Naive thymus-derived CD4-positive, alpha-beta T cell (primary cell): ENCODE measurements at regions not wholly inside any gene's neighbourhood (a gene's known extent, or its start where the extent isn't known, plus 50 kb on each side); places are given as distances from the start of the nearest gene placed in this dataset.
"Not testable (repeated sequence)": the region's sequence is repeated elsewhere in the genome, so short reads cannot be mapped to it uniquely, and the experiment has no call there.

Experiments used
- ATAC-seq: fragments of 150-1000 bp; cut with Tn5 transposase; 2 replicates; pipeline ENCODE4 v1.10.0; 2021; ENCODE audit warnings: mild to moderate bottlenecking, moderate library complexity
- CTCF ChIA-PET: fragments of 350-600 bp; sonication (Branson Sonifier 250); formaldehyde crosslinking; loops from one replicate; lab custom pipeline; 2021; ENCODE audit warnings: antibody characterized with exemption; lab: Charles Lee
- POLR2A ChIA-PET: fragments of 350-600 bp; sonication (Branson Sonifier 250); formaldehyde crosslinking; loops from one replicate; lab custom pipeline; 2021; ENCODE audit warnings: antibody characterized with exemption, inconsistent platforms; lab: Charles Lee
- DNase-seq, 9 donors: peaks; one replicate each; pipeline versions ENCODE4 v3.0.0 to v3.0.0-alpha.2; 2020 to 2022; ENCODE audit warnings: mixed read lengths in 1 of 9
- H3K27ac ChIP-seq: one replicate; pipeline ENCODE4 v1.7.0; 2013; ENCODE audit warnings: mild to moderate bottlenecking, low read depth, low read length, moderate library complexity
- H3K27me3 ChIP-seq, 2 donors: one replicate each; pipeline ENCODE4 v1.7.0; 2013; ENCODE audit warnings: low read length in 2 of 2, mild to moderate bottlenecking in 2 of 2, moderate library complexity in 2 of 2; ENCODE audit not compliant: control insufficient read depth in 2 of 2, insufficient read depth in 2 of 2
- H3K36me3 ChIP-seq, 3 experiments: 1 replicate in 2 of 3; 2 replicates in 1 of 3; pipeline ENCODE4 v1.7.0; 2013; ENCODE audit warnings: low read length in 3 of 3, mild to moderate bottlenecking in 3 of 3, moderate library complexity in 1 of 3; ENCODE audit not compliant: insufficient read depth in 3 of 3, control insufficient read depth in 2 of 3
- H3K4me1 ChIP-seq, 2 donors: one replicate each; pipeline ENCODE4 v1.7.0; 2013; ENCODE audit warnings: low read length in 2 of 2, mild to moderate bottlenecking in 2 of 2, moderate library complexity in 1 of 2; ENCODE audit not compliant: control insufficient read depth in 2 of 2, insufficient read depth in 2 of 2
- H3K4me3 ChIP-seq: 2 replicates; pipeline ENCODE4 v1.7.0; 2013; ENCODE audit warnings: mild to moderate bottlenecking, low read length
- H3K9me3 ChIP-seq, 3 experiments: 1 replicate in 2 of 3; 2 replicates in 1 of 3; pipeline ENCODE4 v1.7.0; 2013; ENCODE audit warnings: low read length in 3 of 3; ENCODE audit not compliant: control insufficient read depth in 2 of 3
- H3K27ac Mint-ChIP-seq, 9 donors: one replicate each; pipeline ENCODE4 v1.8.0; 2020 to 2022; ENCODE audit warnings: mixed read lengths in 9 of 9, mild to moderate bottlenecking in 8 of 9, moderate library complexity in 5 of 9, inconsistent platforms in 2 of 9
- H3K27me3 Mint-ChIP-seq, 5 donors: one replicate each; pipeline ENCODE4 v1.8.0; 2021 to 2022; ENCODE audit warnings: mixed read lengths in 5 of 5, mild to moderate bottlenecking in 1 of 5
- H3K36me3 Mint-ChIP-seq, 5 donors: one replicate each; pipeline ENCODE4 v1.8.0; 2020 to 2022; ENCODE audit warnings: mixed read lengths in 5 of 5, mild to moderate bottlenecking in 3 of 5, inconsistent platforms in 1 of 5
- H3K4me1 Mint-ChIP-seq, 7 donors: one replicate each; pipeline ENCODE4 v1.8.0; 2020 to 2022; ENCODE audit warnings: mixed read lengths in 7 of 7, mild to moderate bottlenecking in 3 of 7, inconsistent platforms in 1 of 7
- H3K4me3 Mint-ChIP-seq, 10 donors: one replicate each; pipeline ENCODE4 v1.8.0; 2020 to 2022; ENCODE audit warnings: mild to moderate bottlenecking in 10 of 10, mixed read lengths in 10 of 10, moderate library complexity in 6 of 10, inconsistent platforms in 2 of 10
- H3K9me3 Mint-ChIP-seq, 11 donors: one replicate each; pipeline ENCODE4 v1.8.0; 2020 to 2022; ENCODE audit warnings: mixed read lengths in 11 of 11, mild to moderate bottlenecking in 4 of 11, inconsistent platforms in 1 of 11, moderate library complexity in 1 of 11
- intact Hi-C, 2 donors: fragments of 100-400 bp; cut with micrococcal nuclease; formaldehyde crosslinking; loops; one replicate each; pipeline ENCODE4 v1.15.1; 2023

GRCh38 chr17:62233822-62234481 is 146.4 kb upstream of the EFCAB3 start:
- H3K36me3 Mint-ChIP-seq, H3K4me1 Mint-ChIP-seq, H3K27ac Mint-ChIP-seq, H3K9me3 ChIP-seq, H3K36me3 ChIP-seq, H3K4me3 ChIP-seq, intact Hi-C loops, H3K4me3 Mint-ChIP-seq, POLR2A ChIA-PET, H3K4me1 ChIP-seq, CTCF ChIA-PET, H3K27me3 ChIP-seq, H3K9me3 Mint-ChIP-seq, H3K27ac ChIP-seq, DNase-seq, ATAC-seq: not testable (repeated sequence)
- peaks cover 4 to 14% (median 5%) of the 10 kb centered on the region in 5 donors for H3K27me3 Mint-ChIP-seq

GRCh38 chr17:62231293-62231692 is 149.1 kb upstream of the EFCAB3 start:
- H3K27me3 ChIP-seq, H3K4me3 Mint-ChIP-seq, H3K4me3 ChIP-seq, ATAC-seq, intact Hi-C loops, CTCF ChIA-PET, DNase-seq, H3K9me3 Mint-ChIP-seq, H3K27ac Mint-ChIP-seq, H3K4me1 Mint-ChIP-seq, H3K9me3 ChIP-seq, POLR2A ChIA-PET, H3K36me3 Mint-ChIP-seq, H3K4me1 ChIP-seq, H3K27ac ChIP-seq, H3K27me3 Mint-ChIP-seq, H3K36me3 ChIP-seq: not testable (repeated sequence)

GRCh38 chr17:62226610-62227240 is 153.6 kb upstream of the EFCAB3 start:
- H3K4me3 ChIP-seq, H3K4me1 Mint-ChIP-seq, H3K36me3 Mint-ChIP-seq, H3K36me3 ChIP-seq, H3K9me3 ChIP-seq, H3K4me1 ChIP-seq, H3K4me3 Mint-ChIP-seq, POLR2A ChIA-PET, H3K27me3 Mint-ChIP-seq, H3K9me3 Mint-ChIP-seq, ATAC-seq, intact Hi-C loops, H3K27ac Mint-ChIP-seq, DNase-seq, H3K27me3 ChIP-seq, H3K27ac ChIP-seq, CTCF ChIA-PET: not testable (repeated sequence)

GRCh38 chr17:62223585-62223984 is 156.8 kb upstream of the EFCAB3 start:
- H3K36me3 Mint-ChIP-seq, CTCF ChIA-PET, H3K36me3 ChIP-seq, H3K27me3 Mint-ChIP-seq, ATAC-seq, POLR2A ChIA-PET, H3K4me3 ChIP-seq, H3K27me3 ChIP-seq, H3K9me3 ChIP-seq, intact Hi-C loops, DNase-seq, H3K27ac Mint-ChIP-seq, H3K27ac ChIP-seq, H3K4me1 Mint-ChIP-seq, H3K9me3 Mint-ChIP-seq, H3K4me3 Mint-ChIP-seq, H3K4me1 ChIP-seq: not testable (repeated sequence)

- Mint-ChIP-seq H3K9me3 (peaks cover 0 to 6% (median 0%) of the 10 kb centered on the region in 11 donors), H3K4me1 (no peaks in the 10 kb centered on the region), H3K27ac (no peak overlapping the region), H3K27me3 (peaks cover 0 to 15% (median 8%) of the 10 kb centered on the region in 5 donors), H3K4me3 (no peak overlapping the region), H3K36me3 (no peaks in the 10 kb centered on the region)
- ATAC-seq = no peak
- no peaks in the 10 kb centered on the region for H3K9me3 ChIP-seq
- DNase-seq = no peak
- no peak overlapping the region for H3K4me3 ChIP-seq
- H3K4me1 ChIP-seq = no peaks in the 10 kb centered on the region
- CTCF ChIA-PET = no interaction called here
- POLR2A ChIA-PET = no interaction called here
- no peaks in the 10 kb centered on the region for H3K27me3 ChIP-seq
- intact Hi-C loops = no loop called here
- H3K27ac ChIP-seq = no peak overlapping the region
- no peaks in the 10 kb centered on the region for H3K36me3 ChIP-seq
Observed at GRCh38 chr17:62219221-62219899, 154.3 kb upstream of the MED13 start.

- intact Hi-C loops = no loop called here
- H3K27ac Mint-ChIP-seq = no peak overlapping the region
- Histone ChIP-seq H3K27ac (no peak overlapping the region), H3K36me3 (no peaks in the 10 kb centered on the region), H3K27me3 (no peaks in the 10 kb centered on the region), H3K4me3 (no peak overlapping the region), H3K9me3 (no peaks in the 10 kb centered on the region), H3K4me1 (no peaks in the 10 kb centered on the region)
- peaks cover 8 to 32% (median 19%) of the 10 kb centered on the region in 5 donors for H3K27me3 Mint-ChIP-seq
- POLR2A ChIA-PET = no interaction called here
- no peaks in the 10 kb centered on the region for H3K4me1 Mint-ChIP-seq
- no peak overlapping the region for H3K4me3 Mint-ChIP-seq
- CTCF ChIA-PET = no interaction called here
- no peaks in the 10 kb centered on the region for H3K36me3 Mint-ChIP-seq
- H3K9me3 Mint-ChIP-seq = peaks cover 0 to 6% (median 0%) of the 10 kb centered on the region in 11 donors
- no peak for ATAC-seq
- DNase-seq = no peak
Observed at GRCh38 chr17:62216847-62217246, 151.8 kb upstream of the MED13 start.

- H3K36me3 ChIP-seq, H3K4me3 Mint-ChIP-seq, H3K4me3 ChIP-seq, intact Hi-C loops, H3K27me3 ChIP-seq, H3K27ac ChIP-seq, H3K9me3 Mint-ChIP-seq, CTCF ChIA-PET, H3K9me3 ChIP-seq, H3K4me1 ChIP-seq, POLR2A ChIA-PET, H3K36me3 Mint-ChIP-seq, DNase-seq, ATAC-seq, H3K4me1 Mint-ChIP-seq, H3K27ac Mint-ChIP-seq: not testable (repeated sequence)
- H3K27me3 Mint-ChIP-seq = peaks cover 10 to 32% (median 22%) of the 10 kb centered on the region in 5 donors
Observed at GRCh38 chr17:62215891-62216290, 150.8 kb upstream of the MED13 start.
